ENCODE measurements at regions not wholly inside any gene's neighbourhood (a gene's known extent, or its start where the extent isn't known, plus 50 kb on each side); places are given as distances from the start of the nearest gene placed in this dataset.
A peak's percentile ranks its signal among the peaks of the same experiment; 100 is the strongest.
"Not testable (repeated sequence)": the region's sequence is repeated elsewhere in the genome, so short reads cannot be mapped to it uniquely, and the experiment has no call there.

GRCh38 chr5:13201022-13201421 is 743.5 kb downstream of the DNAH5 start:
- H3K36me3 Mint-ChIP-seq (ENCODE audit: insufficient read depth, unreplicated experiment) = no peaks in the 10 kb centered on the region
- ChIA-PET CTCF (no interaction called here), POLR2A (no interaction called here)
- DNase-seq (ENCODE audit: unreplicated experiment) = no peak
- TF ChIP-seq, protein P1, sequence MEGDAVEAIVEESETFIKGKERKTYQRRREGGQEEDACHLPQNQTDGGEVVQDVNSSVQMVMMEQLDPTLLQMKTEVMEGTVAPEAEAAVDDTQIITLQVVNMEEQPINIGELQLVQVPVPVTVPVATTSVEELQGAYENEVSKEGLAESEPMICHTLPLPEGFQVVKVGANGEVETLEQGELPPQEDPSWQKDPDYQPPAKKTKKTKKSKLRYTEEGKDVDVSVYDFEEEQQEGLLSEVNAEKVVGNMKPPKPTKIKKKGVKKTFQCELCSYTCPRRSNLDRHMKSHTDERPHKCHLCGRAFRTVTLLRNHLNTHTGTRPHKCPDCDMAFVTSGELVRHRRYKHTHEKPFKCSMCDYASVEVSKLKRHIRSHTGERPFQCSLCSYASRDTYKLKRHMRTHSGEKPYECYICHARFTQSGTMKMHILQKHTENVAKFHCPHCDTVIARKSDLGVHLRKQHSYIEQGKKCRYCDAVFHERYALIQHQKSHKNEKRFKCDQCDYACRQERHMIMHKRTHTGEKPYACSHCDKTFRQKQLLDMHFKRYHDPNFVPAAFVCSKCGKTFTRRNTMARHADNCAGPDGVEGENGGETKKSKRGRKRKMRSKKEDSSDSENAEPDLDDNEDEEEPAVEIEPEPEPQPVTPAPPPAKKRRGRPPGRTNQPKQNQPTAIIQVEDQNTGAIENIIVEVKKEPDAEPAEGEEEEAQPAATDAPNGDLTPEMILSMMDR (IDR thresholded peaks at IDR 0.05; ENCODE audit: unreplicated experiment) = no peak
- H3K27ac Mint-ChIP-seq (ENCODE audit: low read depth, unreplicated experiment) = no peak overlapping the region
- no peaks in the 10 kb centered on the region for H3K27me3 Mint-ChIP-seq (ENCODE audit: insufficient read depth, unreplicated experiment)
- no peaks in the 10 kb centered on the region for H3K4me1 Mint-ChIP-seq (ENCODE audit: insufficient read depth, unreplicated experiment)
- intact Hi-C loops (cut with micrococcal nuclease) = no loop called here
- no peak overlapping the region for H3K4me3 Mint-ChIP-seq (ENCODE audit: unreplicated experiment)
- H3K9me3 Mint-ChIP-seq (ENCODE audit: unreplicated experiment) = no peaks in the 10 kb centered on the region
- BruUV-seq (replicated peaks) = no TSS peak

- H3K4me3 Mint-ChIP-seq (ENCODE audit: unreplicated experiment); H3K9me3 Mint-ChIP-seq (ENCODE audit: unreplicated experiment); H3K36me3 Mint-ChIP-seq (ENCODE audit: insufficient read depth, unreplicated experiment); H3K27ac Mint-ChIP-seq (ENCODE audit: low read depth, unreplicated experiment); H3K27me3 Mint-ChIP-seq (ENCODE audit: insufficient read depth, unreplicated experiment); H3K4me1 Mint-ChIP-seq (ENCODE audit: insufficient read depth, unreplicated experiment); BruUV-seq (replicated peaks); POLR2A ChIA-PET; intact Hi-C loops (cut with micrococcal nuclease); DNase-seq (ENCODE audit: unreplicated experiment): not testable (repeated sequence)
- CTCF ChIA-PET = interaction anchor here (0.6 kb wide), 1 partner anchor 80 kb away, joined by 3 read pairs; no protein-coding TSS in a partner anchor
Observed at GRCh38 chr5:13198226-13198625, 746.3 kb downstream of the DNAH5 start.

DNA sequence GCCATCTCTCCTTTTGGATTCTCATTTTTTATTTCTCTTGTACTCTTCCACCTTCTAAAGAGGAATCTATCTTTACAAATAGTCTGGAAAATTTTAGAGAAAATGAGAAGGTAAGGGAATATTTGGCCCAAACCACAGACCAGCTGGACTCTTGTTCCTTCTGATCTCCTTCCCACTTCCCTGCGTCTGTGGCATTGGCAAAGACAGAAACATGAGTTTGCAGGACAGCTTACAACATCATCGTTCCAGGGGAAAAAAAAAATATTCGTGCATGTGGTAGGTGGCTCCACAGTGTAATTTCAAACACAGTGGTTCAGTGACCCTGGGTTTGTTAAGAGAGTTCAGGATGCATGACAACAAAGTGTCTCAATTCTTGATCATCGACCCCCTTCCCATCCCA is 755.0 kb downstream of the DNAH5 start:
- intact Hi-C loops (cut with micrococcal nuclease) = no loop called here
- Mint-ChIP-seq H3K9me3 (ENCODE audit: unreplicated experiment) (no peaks in the 10 kb centered on the region), H3K4me3 (ENCODE audit: unreplicated experiment) (no peak overlapping the region), H3K36me3 (ENCODE audit: insufficient read depth, unreplicated experiment) (no peaks in the 10 kb centered on the region), H3K4me1 (ENCODE audit: insufficient read depth, unreplicated experiment) (no peaks in the 10 kb centered on the region), H3K27me3 (ENCODE audit: insufficient read depth, unreplicated experiment) (no peaks in the 10 kb centered on the region), H3K27ac (ENCODE audit: low read depth, unreplicated experiment) (no peak overlapping the region)
- no peak for DNase-seq (ENCODE audit: unreplicated experiment)
- CTCF ChIA-PET = no interaction called here
- BruUV-seq (replicated peaks) = no TSS peak
- TF ChIP-seq, protein P1 (IDR thresholded peaks at IDR 0.05; ENCODE audit: unreplicated experiment) = no peak
- POLR2A ChIA-PET = no interaction called here

GRCh38 chr5:13188371-13188770 is 756.1 kb downstream of the DNAH5 start:
- DNase-seq (ENCODE audit: unreplicated experiment) = peak; percentile 54
- H3K27me3 Mint-ChIP-seq (ENCODE audit: insufficient read depth, unreplicated experiment) = no peaks in the 10 kb centered on the region
- TF ChIP-seq, protein P1 (IDR thresholded peaks at IDR 0.05; ENCODE audit: unreplicated experiment) = no peak
- intact Hi-C loops (cut with micrococcal nuclease) = no loop called here
- H3K36me3 Mint-ChIP-seq (ENCODE audit: insufficient read depth, unreplicated experiment) = no peaks in the 10 kb centered on the region
- no peak overlapping the region for H3K27ac Mint-ChIP-seq (ENCODE audit: low read depth, unreplicated experiment)
- no peak overlapping the region for H3K4me3 Mint-ChIP-seq (ENCODE audit: unreplicated experiment)
- BruUV-seq (replicated peaks) = no TSS peak
- POLR2A ChIA-PET = no interaction called here
- CTCF ChIA-PET = interaction anchor here (0.6 to 0.7 kb wide), 2 partner anchors 172 to 253 kb away, joined by 3 read pairs; no protein-coding TSS in a partner anchor
- H3K4me1 Mint-ChIP-seq (ENCODE audit: insufficient read depth, unreplicated experiment) = no peaks in the 10 kb centered on the region
- H3K9me3 Mint-ChIP-seq (ENCODE audit: unreplicated experiment) = no peaks in the 10 kb centered on the region

DNA sequence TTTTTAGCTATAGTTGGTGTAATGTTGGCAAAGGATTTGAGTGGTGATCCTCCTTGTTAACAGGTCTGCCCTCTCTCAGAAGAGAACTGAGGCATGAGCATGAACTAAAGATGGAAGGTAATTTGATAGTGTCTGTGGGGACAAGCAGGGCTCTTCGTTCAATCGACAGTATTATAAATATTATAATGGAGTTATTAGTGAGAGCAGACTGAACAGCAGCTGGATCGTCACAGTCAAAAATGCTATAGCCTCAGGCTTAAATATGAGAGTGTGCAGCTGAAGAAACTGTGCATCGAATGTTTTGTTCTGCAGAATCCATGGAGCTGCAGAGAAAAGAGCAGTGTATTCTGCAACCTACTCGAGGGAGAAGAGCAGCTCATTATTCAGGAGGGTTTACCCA is 757.3 kb downstream of the DNAH5 start:
- H3K4me3 Mint-ChIP-seq (ENCODE audit: unreplicated experiment) = no peak overlapping the region
- no peak for DNase-seq (ENCODE audit: unreplicated experiment)
- peaks cover 7% of the 10 kb centered on the region for H3K9me3 Mint-ChIP-seq (ENCODE audit: unreplicated experiment)
- BruUV-seq (replicated peaks) = no TSS peak
- TF ChIP-seq, protein P1 (IDR thresholded peaks at IDR 0.05; ENCODE audit: unreplicated experiment) = no peak
- no peaks in the 10 kb centered on the region for H3K27me3 Mint-ChIP-seq (ENCODE audit: insufficient read depth, unreplicated experiment)
- no peaks in the 10 kb centered on the region for H3K36me3 Mint-ChIP-seq (ENCODE audit: insufficient read depth, unreplicated experiment)
- ChIA-PET POLR2A (no interaction called here), CTCF (interaction anchor here (0.6 kb wide), 1 partner anchor 58 kb away, joined by 3 read pairs; no protein-coding TSS in a partner anchor)
- H3K4me1 Mint-ChIP-seq (ENCODE audit: insufficient read depth, unreplicated experiment) = no peaks in the 10 kb centered on the region
- intact Hi-C loops (cut with micrococcal nuclease) = no loop called here
- H3K27ac Mint-ChIP-seq (ENCODE audit: low read depth, unreplicated experiment) = no peak overlapping the region

All from MCF 10A (cell line).